Mesothelial cell of epicardium (in vitro differentiated cells): ENCODE measurements at regions not wholly inside any gene's neighbourhood (a gene's known extent, or its start where the extent isn't known, plus 50 kb on each side); places are given as distances from the start of the nearest gene placed in this dataset.

Source experiments
- DNase-seq, 2 experiments: peaks; one replicate each; pipeline ENCODE4 v3.0.0; 2021; ENCODE audit warnings: low spot score in 2 of 2; ENCODE audit not compliant: unreplicated experiment in 2 of 2
- H3K27ac Mint-ChIP-seq: 2 replicates; pipeline ENCODE4 v1.8.0; 2021; ENCODE audit warnings: mixed read lengths
- H3K27me3 Mint-ChIP-seq: 2 replicates; pipeline ENCODE4 v1.8.0; 2021; ENCODE audit warnings: low read depth, mixed read lengths
- H3K36me3 Mint-ChIP-seq: 2 replicates; pipeline ENCODE4 v1.8.0; 2021; ENCODE audit warnings: mixed read lengths
- H3K4me1 Mint-ChIP-seq: 2 replicates; pipeline ENCODE4 v1.8.0; 2021; ENCODE audit warnings: mixed read lengths
- H3K4me3 Mint-ChIP-seq: 2 replicates; pipeline ENCODE4 v1.8.0; 2021; ENCODE audit warnings: mild to moderate bottlenecking, moderate library complexity, mixed read lengths
- H3K9me3 Mint-ChIP-seq: 2 replicates; pipeline ENCODE4 v1.8.0; 2021; ENCODE audit warnings: mixed read lengths
- CTCF ChIP-seq: fragments of 200-600 bp; sonication (generic); IDR thresholded peaks from one replicate; pipeline ENCODE4 v1.5.0; 2021; ENCODE audit warnings: antibody characterized with exemption; ENCODE audit not compliant: unreplicated experiment

GRCh38 chr18:78735131-78736014, 244.2 kb upstream of the SALL3 start:
- no peaks in the 10 kb centered on the region for H3K4me1 Mint-ChIP-seq
- no peak overlapping the region for H3K27ac Mint-ChIP-seq
- H3K9me3 Mint-ChIP-seq: no peaks in the 10 kb centered on the region
- no peak overlapping the region for H3K4me3 Mint-ChIP-seq
- H3K36me3 Mint-ChIP-seq: no peaks in the 10 kb centered on the region
- no peak for DNase-seq
- peaks cover 12% of the 10 kb centered on the region for H3K27me3 Mint-ChIP-seq
- no peak for TF ChIP-seq CTCF

GRCh38 chr18:78736015-78736690, 243.5 kb upstream of the SALL3 start:
- Mint-ChIP-seq H3K27ac (no peak overlapping the region), H3K36me3 (no peaks in the 10 kb centered on the region), H3K27me3 (peaks cover 9% of the 10 kb centered on the region), H3K9me3 (no peaks in the 10 kb centered on the region), H3K4me1 (no peaks in the 10 kb centered on the region), H3K4me3 (no peak overlapping the region)
- TF ChIP-seq CTCF: no peak
- no peak for DNase-seq

GRCh38 chr18:78737006-78737915, 242.4 kb upstream of the SALL3 start:
- no peaks in the 10 kb centered on the region for H3K9me3 Mint-ChIP-seq
- TF ChIP-seq CTCF: no peak
- H3K4me3 Mint-ChIP-seq: no peak overlapping the region
- no peak for DNase-seq
- H3K4me1 Mint-ChIP-seq: no peaks in the 10 kb centered on the region
- peaks cover 12% of the 10 kb centered on the region for H3K27me3 Mint-ChIP-seq
- no peaks in the 10 kb centered on the region for H3K36me3 Mint-ChIP-seq
- H3K27ac Mint-ChIP-seq: no peak overlapping the region

GRCh38 chr18:78738076-78738690, 241.4 kb upstream of the SALL3 start:
- H3K27ac Mint-ChIP-seq: no peak overlapping the region
- no peak for DNase-seq
- TF ChIP-seq CTCF: no peak
- no peak overlapping the region for H3K4me3 Mint-ChIP-seq
- peaks cover 10% of the 10 kb centered on the region for H3K27me3 Mint-ChIP-seq
- H3K36me3 Mint-ChIP-seq: no peaks in the 10 kb centered on the region
- H3K4me1 Mint-ChIP-seq: no peaks in the 10 kb centered on the region
- no peaks in the 10 kb centered on the region for H3K9me3 Mint-ChIP-seq

GRCh38 chr18:78739115-78739514, 240.5 kb upstream of the SALL3 start:
- H3K4me3 Mint-ChIP-seq: no peak overlapping the region
- no peaks in the 10 kb centered on the region for H3K9me3 Mint-ChIP-seq

More at GRCh38 chr18:78739115-78739514, 240.5 kb upstream of the SALL3 start:
- H3K27ac Mint-ChIP-seq: no peak overlapping the region
- H3K27me3 Mint-ChIP-seq: peaks cover 10% of the 10 kb centered on the region
- DNase-seq: no peak
- H3K36me3 Mint-ChIP-seq: no peaks in the 10 kb centered on the region
- TF ChIP-seq CTCF: no peak
- no peaks in the 10 kb centered on the region for H3K4me1 Mint-ChIP-seq
